Fibroblast of villous mesenchyme (primary cell): ENCODE measurements at regions not wholly inside any gene's neighbourhood (a gene's known extent, or its start where the extent isn't known, plus 50 kb on each side); places are given as distances from the start of the nearest gene placed in this dataset.

Experiments used
- DNase-seq: peaks from one replicate; pipeline ENCODE4 v3.0.0-alpha.2; 2010; ENCODE audit warnings: low read depth
- H3K4me3 ChIP-seq: 2 replicates; pipeline ENCODE4 v1.5.1; 2011; ENCODE audit warnings: low read depth, mild to moderate bottlenecking, low read length
- TF ChIP-seq, protein P1 (sequence below): IDR thresholded peaks from 2 replicates; pipeline ENCODE4 v1.5.1; 2012; ENCODE audit warnings: low read depth, mild to moderate bottlenecking, low read length; ENCODE audit not compliant: insufficient read depth

DNA sequence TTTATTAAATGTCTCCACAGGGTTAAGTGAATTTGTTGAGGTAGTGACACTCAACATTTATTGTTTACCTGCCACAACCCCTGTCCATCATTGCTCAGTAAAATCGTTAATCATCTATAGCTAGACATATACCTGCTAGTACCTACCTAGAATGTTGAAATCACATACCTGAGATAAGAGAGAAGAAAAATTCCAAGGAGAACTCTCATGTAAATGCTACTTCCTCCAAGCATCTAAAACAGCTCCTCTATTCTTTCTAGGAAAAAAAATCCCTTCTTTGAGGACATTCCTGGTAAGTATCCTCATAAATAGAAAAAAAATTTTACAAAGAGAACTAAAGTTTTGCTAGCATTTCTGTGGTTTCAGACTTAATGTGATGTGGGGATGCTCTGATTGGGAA, 325.1 kb downstream of the DAD1 start:
- DNase-seq: no peak
- TF ChIP-seq, protein P1, sequence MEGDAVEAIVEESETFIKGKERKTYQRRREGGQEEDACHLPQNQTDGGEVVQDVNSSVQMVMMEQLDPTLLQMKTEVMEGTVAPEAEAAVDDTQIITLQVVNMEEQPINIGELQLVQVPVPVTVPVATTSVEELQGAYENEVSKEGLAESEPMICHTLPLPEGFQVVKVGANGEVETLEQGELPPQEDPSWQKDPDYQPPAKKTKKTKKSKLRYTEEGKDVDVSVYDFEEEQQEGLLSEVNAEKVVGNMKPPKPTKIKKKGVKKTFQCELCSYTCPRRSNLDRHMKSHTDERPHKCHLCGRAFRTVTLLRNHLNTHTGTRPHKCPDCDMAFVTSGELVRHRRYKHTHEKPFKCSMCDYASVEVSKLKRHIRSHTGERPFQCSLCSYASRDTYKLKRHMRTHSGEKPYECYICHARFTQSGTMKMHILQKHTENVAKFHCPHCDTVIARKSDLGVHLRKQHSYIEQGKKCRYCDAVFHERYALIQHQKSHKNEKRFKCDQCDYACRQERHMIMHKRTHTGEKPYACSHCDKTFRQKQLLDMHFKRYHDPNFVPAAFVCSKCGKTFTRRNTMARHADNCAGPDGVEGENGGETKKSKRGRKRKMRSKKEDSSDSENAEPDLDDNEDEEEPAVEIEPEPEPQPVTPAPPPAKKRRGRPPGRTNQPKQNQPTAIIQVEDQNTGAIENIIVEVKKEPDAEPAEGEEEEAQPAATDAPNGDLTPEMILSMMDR: no peak
- no peak overlapping the region for H3K4me3 ChIP-seq

DNA sequence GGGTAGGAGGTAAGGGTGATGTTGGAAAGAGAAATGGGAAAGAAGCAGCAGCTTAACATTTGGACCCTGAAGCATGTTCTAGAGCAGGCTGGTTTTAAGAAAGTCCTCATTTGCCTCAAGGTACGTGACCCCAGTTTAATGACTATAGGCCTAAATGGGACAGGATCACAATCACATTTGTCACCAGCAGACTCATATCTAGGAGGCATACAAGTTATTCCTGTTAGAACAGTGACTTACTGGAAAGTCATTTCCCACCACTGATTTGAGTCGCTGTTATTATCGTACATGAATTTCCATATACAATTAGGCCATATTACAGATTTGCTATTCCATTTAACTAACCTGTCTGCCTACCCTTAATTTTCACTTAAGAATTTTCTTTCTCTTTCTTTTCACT, 326.1 kb downstream of the DAD1 start:
- no peak overlapping the region for H3K4me3 ChIP-seq
- DNase-seq: no peak
- TF ChIP-seq, protein P1: no peak

DNA sequence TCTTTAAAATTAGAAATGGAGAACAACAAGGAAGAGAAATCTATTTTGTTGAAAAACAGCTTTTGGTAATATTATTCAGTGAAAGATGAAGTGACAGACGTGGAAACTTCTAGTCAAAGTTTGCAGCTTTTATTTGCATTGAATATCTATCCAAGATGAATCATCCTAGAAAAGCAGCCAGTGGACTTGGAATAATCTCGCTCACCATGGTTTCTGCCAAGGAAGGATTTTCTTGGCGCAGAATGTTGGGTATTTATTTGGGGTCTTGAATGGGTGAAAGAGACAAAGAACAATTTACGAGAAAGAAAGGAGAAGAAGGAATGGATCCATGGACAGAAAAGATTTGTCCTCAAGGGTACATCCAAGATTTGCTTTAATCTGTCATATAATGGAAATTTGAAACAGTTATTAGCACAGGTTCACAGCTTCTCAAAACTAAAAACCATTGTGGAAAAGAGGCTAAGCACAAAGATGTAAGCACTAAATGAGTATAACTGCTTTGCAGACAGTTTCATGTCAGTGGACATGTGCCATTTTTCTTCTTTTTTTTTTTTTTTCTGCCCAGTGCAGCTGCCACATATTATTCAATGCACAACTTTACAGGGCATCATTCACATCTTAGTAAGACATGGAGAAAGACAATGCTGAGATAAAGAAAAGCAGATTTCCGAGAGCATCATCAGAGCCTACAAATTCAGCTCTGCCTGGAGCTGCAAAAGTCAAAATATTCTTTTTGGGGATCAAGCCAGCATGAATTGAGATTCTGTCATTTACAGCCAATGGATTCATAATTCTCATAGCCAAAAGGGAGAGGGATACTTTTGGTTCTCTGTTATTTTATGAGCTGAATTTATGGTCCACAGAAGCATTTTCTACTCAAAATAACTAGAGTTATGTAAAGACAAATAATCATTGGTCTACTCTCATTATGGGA, 333.7 kb downstream of the DAD1 start:
- no peak overlapping the region for H3K4me3 ChIP-seq
- TF ChIP-seq, protein P1: no peak
- DNase-seq: no peak

DNA sequence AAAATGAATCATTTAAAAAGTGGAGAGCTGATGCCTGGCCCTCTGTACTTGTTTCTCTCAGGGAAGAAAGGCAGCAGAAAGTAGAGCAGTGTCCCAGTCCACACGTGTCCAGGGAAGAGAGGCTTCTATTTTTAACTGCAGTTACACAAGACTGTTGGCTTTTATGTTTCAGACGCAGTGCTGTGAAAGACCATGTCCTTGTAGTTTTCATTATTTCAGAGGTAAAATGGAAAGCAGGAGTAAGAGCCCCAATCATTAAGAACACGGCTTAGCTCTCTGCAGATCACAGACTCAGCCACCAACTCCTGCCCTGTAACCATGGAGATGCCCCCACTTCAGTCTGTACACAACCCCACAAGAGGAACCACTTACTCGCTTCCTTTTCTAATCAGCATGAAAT, 336.3 kb downstream of the DAD1 start:
- DNase-seq: no peak
- TF ChIP-seq, protein P1: no peak
- H3K4me3 ChIP-seq: no peak overlapping the region

DNA sequence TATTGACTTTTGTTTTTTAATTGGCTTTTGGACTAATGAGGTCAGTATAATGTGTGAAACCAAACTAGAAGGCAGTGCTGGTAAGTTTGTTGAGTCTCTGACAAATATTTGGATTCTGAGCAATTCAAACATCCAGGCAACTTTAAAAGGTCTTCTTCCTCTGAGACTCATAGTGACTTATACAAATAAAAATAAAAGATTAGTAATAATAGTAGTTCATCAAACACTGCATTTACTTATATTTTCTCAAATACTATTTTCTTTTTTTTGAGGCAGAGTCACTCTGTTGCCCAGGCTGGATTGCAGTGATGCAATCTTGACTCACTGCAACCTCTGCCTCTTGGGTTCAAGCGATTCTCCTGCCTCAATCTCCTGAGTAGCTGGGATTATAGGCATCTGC, 337.9 kb downstream of the DAD1 start:
- DNase-seq: no peak
- TF ChIP-seq, protein P1: no peak
- H3K4me3 ChIP-seq: no peak overlapping the region

DNA sequence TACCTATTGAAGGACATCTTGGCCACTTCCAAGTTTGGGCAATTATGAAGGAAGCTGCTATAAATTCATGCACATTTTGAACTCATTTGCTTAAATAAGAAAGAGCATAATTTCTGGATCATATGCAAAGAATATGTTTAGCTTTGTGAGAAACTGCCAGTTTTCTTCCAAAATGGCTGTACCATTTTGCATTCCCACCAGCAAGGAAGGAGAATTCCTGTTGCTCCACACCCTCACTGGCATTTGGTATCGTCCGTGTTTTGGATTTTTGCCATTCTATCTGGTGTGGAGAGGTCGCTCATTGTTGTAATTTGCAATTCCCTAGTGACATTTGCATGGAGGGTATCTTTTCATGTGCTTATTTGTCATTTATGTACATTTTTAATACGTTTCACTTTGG, 339.3 kb downstream of the DAD1 start:
- TF ChIP-seq, protein P1: no peak
- H3K4me3 ChIP-seq: no peak overlapping the region
- no peak for DNase-seq
